ENCODE measurements at regions not wholly inside any gene's neighbourhood (a gene's known extent, or its start where the extent isn't known, plus 50 kb on each side); places are given as distances from the start of the nearest gene placed in this dataset.

GRCh38 chr22:47366026-47366767 is 603.7 kb downstream of the TBC1D22A start:
- no peak overlapping the region for H3K27ac ChIP-seq
- H3K9me3 ChIP-seq = peaks cover 0 to 7% (median 5%) of the 10 kb centered on the region in 4 donors
- intact Hi-C loops (cut with DNase I) = no loop called here
- DNase-seq = no peak
- H3K4me1 ChIP-seq = no peaks in the 10 kb centered on the region
- no peak overlapping the region for H3K4me3 ChIP-seq
- no peaks in the 10 kb centered on the region for H3K36me3 ChIP-seq
- TF ChIP-seq POLR2AphosphoS5 (IDR thresholded peaks at IDR 0.05) (no peak), CTCF (IDR thresholded peaks at IDR 0.05) (no peak), POLR2A (IDR thresholded peaks at IDR 0.05) (no peak), EP300 (IDR thresholded peaks at IDR 0.05) (no peak)
- peaks cover 0 to 6% (median 0%) of the 10 kb centered on the region in 3 donors for H3K27me3 ChIP-seq
- WGBS, 2 donors = 79 to 83% methylated on average over 17 of the region's 17 CpGs

- no peaks in the 10 kb centered on the region for H3K4me1 ChIP-seq
- 97% methylated on average over 3 of the region's 3 CpGs for WGBS, 2 donors
- H3K27me3 ChIP-seq = no peaks in the 10 kb centered on the region
- no peak for DNase-seq
- intact Hi-C loops (cut with DNase I) = no loop called here
- H3K9me3 ChIP-seq = peaks cover 0 to 7% (median 5%) of the 10 kb centered on the region in 4 donors
- TF ChIP-seq POLR2AphosphoS5 (IDR thresholded peaks at IDR 0.05) = no peak
- no peak for TF ChIP-seq CTCF (IDR thresholded peaks at IDR 0.05)
- no peak for TF ChIP-seq POLR2A (IDR thresholded peaks at IDR 0.05)
- no peak for TF ChIP-seq EP300 (IDR thresholded peaks at IDR 0.05)
- no peak overlapping the region for H3K4me3 ChIP-seq
- no peak overlapping the region for H3K27ac ChIP-seq
- H3K36me3 ChIP-seq = no peaks in the 10 kb centered on the region
Measured at GRCh38 chr22:47361247-47361646, 598.8 kb downstream of the TBC1D22A start.

GRCh38 chr22:47357493-47357892 is 595.0 kb downstream of the TBC1D22A start:
- Histone ChIP-seq H3K9me3 (peaks cover 0 to 7% (median 3%) of the 10 kb centered on the region in 4 donors), H3K27ac (no peak overlapping the region), H3K4me1 (no peaks in the 10 kb centered on the region), H3K4me3 (no peak overlapping the region), H3K27me3 (no peaks in the 10 kb centered on the region), H3K36me3 (no peaks in the 10 kb centered on the region)
- DNase-seq = no peak
- TF ChIP-seq POLR2A (IDR thresholded peaks at IDR 0.05) (no peak), EP300 (IDR thresholded peaks at IDR 0.05) (no peak), CTCF (IDR thresholded peaks at IDR 0.05) (no peak), POLR2AphosphoS5 (IDR thresholded peaks at IDR 0.05) (no peak)
- intact Hi-C loops (cut with DNase I) = no loop called here
- WGBS, 2 donors = 92 to 96% methylated on average over 10 of the region's 10 CpGs

- TF ChIP-seq EP300 (IDR thresholded peaks at IDR 0.05) (no peak), CTCF (IDR thresholded peaks at IDR 0.05) (no peak), POLR2AphosphoS5 (IDR thresholded peaks at IDR 0.05) (no peak), POLR2A (IDR thresholded peaks at IDR 0.05) (no peak)
- Histone ChIP-seq H3K4me3 (no peak overlapping the region), H3K4me1 (no peaks in the 10 kb centered on the region), H3K27me3 (peaks cover 0 to 3% (median 0%) of the 10 kb centered on the region in 3 donors), H3K36me3 (no peaks in the 10 kb centered on the region), H3K27ac (no peak overlapping the region), H3K9me3 (peaks cover 0 to 6% (median 3%) of the 10 kb centered on the region in 4 donors)
- intact Hi-C loops (cut with DNase I) = no loop called here
- no peak for DNase-seq
- WGBS, 2 donors = 93 to 95% methylated on average over 7 of the region's 7 CpGs
Measured at GRCh38 chr22:47357086-47357485, 594.6 kb downstream of the TBC1D22A start.
